DND-41 (cell line): ENCODE measurements at regions not wholly inside any gene's neighbourhood (a gene's known extent, or its start where the extent isn't known, plus 50 kb on each side); places are given as distances from the start of the nearest gene placed in this dataset.

Experiments
- CTCF ChIP-seq: IDR thresholded peaks from 2 replicates; pipeline ENCODE4 v1.5.1; 2012; ENCODE audit warnings: borderline replicate concordance, low read length, moderate library complexity, mild to moderate bottlenecking; ENCODE audit not compliant: poor library complexity, severe bottlenecking; ENCODE audit errors: extremely low read depth
- EZH2 ChIP-seq: IDR thresholded peaks from 3 replicates; pipeline ENCODE4 v1.6.1; 2012; ENCODE audit warnings: borderline replicate concordance, low read depth, mild to moderate bottlenecking, moderate library complexity, low read length, inconsistent platforms; ENCODE audit not compliant: severe bottlenecking

GRCh38 chr14:106506881-106507305, 980.5 kb downstream of the TMEM121 start:
- TF ChIP-seq CTCF (no peak), EZH2 (no peak)
